EL (cell line): ENCODE measurements at regions not wholly inside any gene's neighbourhood (a gene's known extent, or its start where the extent isn't known, plus 50 kb on each side); places are given as distances from the start of the nearest gene placed in this dataset.

Experiments used
- DNase-seq: peaks from one replicate; pipeline ENCODE4 v3.0.0-alpha.2; 2016

- DNase-seq: no peak
Observed at GRCh38 chrX:68916891-68917290, 88.1 kb downstream of the EFNB1 start.

DNA sequence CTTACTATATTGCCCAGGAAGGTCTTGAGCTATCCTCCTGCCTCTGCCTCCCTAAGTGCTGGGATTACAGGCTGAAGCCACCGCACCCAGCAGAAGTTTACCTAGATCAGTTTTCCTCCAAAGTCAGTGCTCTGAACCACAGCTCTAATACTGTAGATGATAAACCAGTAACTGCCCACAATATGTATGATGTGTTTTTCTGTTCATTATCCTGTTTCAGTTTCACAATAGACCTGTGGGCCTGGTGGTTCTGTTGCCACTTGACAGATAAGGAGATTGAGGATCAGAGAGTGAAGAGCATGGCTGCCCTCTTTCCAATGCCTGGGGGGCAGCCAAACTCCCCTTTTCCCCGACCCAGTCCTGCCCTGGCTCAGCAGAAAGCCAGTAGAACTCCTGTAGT lies 87.0 kb downstream of the EFNB1 start:
- no peak for DNase-seq

DNA sequence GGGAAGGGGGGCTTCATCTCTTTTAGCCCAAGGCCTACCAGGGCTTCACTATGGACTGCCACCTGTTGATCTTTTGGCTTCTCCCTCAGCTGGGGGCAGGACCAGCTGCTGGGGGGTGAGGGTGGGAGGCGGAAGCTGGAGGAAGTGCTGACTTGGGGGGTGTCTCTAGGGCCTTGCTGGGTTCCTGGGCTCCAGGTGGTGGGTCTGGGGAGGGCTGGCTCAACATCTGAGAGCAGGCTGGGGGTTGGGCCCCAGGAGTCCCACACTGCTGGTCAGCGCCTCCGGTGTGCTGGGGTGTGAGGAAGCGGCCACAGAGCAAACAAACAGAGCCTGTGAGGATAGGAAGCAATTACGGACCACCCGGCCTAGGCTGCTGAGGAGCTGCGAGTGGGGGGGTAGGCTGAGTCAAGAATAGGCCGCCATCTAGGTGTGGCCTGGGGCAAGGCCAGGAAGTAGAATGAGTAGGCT lies 85.7 kb downstream of the EFNB1 start:
- no peak for DNase-seq

DNA sequence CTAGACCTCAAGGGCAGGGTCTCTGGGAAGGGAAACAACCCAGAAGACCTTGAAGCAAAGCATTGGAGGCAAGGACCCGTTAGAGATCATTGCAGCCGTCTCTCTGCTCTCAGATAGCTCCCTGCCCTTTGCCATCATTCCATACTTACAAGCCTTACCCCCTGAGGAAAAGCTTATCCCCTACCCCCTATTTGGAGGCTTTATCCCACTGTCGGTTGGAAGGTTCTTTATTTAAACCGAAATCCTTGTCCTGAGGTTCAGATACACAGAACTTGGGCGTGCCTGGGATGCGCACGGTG lies 84.4 kb downstream of the EFNB1 start:
- no peak for DNase-seq

- no peak for DNase-seq
Observed at GRCh38 chrX:68912113-68912512, 83.3 kb downstream of the EFNB1 start.

DNA sequence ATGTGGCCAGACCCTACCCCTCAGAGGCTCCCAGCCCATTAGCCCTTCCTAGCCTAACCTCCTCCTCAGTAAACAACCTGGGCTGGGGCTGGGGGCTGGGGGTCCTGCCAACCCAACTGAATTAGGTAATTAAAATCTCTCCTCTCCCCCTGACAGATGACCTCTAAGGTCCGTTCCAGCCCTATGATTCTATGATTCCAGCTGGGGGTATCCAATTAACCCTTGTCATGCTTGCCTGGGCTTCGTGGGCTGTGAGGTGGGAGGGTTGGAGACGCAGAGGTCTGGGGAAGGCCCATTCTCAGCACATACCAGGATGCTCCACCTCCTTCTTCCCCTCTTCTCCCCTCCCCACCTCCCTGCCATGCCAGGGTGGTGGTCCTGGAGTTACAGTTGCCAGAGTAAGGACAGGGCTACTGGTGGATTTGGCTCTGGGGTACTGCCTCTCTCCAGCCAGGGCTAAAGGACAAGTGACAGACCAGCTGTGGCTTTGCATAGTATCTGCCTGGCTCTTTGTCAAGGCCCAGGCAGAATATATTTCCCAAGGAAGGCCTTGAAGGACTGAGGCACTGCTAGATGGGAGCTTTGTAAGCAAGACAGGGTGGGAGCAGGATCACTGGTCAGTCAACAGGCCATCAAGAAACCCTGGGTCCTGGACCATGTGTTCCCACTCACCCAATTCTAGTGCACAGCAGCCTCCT lies 82.1 kb downstream of the EFNB1 start:
- no peak for DNase-seq

GRCh38 chrX:68909945-68910344 lies 81.1 kb downstream of the EFNB1 start:
- DNase-seq: no peak

DNA sequence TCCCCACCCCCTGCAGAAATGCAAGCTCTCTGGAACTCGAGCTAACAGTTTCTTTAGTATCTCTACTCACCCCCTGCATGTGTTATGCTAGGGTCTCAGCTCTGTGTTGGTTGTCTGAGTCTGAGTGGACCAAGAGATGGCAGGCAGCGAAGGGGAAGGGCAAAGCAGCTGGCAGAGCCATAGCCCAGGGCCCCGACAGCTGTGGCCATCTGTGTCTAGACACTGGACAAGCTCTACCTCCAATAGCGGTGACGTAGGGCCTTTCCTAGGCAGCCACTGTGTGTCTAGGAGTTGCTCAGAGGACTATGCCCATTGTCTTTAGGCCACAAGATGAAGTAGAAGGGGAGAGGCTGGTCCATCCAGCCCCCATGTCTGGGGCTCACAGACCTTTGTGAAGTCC lies 79.2 kb downstream of the EFNB1 start:
- no peak for DNase-seq

DNA sequence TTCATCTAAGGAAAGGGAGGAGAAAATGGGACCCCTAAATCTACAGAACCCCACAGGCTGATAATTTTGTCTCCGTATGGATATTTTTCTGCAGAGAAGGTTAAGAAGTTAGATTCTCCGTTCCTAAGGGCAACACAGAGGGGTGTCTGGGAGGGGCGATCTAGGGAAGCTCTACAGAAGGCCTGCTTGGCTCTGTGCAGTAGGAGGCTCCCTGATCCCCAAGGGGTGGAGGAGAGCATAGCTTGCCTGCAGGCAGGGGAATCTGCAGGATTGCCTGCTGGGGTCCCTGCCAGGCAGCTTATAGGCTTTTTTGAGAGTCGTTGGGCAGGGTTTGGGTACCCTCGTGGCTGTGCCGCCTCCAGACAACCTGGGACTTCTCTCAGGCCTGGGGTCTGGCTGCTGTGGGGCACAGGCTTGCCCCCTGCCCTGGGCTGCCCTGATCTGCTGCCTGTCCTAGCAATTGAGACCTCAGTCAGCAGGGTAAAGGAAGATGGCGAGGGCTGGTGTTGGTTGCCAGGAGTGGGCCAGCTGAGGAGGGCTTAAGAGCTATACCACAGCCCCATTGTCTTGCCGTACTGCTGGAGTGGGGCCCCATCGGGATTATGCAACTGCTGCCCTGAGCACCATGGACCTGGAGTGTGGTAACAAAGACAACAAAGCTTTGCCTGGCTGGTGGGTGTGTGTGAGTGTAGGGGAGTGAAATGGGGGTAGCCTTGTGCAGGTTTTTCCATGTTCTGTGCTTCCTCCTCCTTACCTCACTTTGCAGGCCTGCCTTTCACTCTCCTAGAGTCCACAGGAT lies 74.1 kb downstream of the EFNB1 start:
- DNase-seq: no peak

DNA sequence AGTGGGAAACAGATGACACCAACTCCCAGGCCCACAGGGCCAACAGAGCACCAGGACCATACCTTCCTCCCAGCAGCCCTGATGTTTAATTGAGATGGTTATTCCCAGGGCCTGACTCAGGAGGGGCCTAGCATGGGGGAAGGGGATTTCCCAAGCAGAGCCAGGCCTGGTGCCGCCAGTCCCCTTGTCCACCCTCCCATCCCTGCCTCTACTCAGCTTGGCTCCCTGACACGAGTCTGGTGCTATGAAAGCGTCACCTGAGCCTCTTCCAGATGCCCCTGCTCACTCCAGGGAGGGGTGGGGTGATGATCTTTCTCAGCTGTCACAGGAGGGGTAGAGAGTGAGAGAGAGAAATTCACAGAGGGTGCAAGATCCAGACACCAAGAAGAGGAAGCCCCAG lies 72.7 kb downstream of the EFNB1 start:
- DNase-seq: no peak

GRCh38 chrX:68898598-68898997 lies 69.8 kb downstream of the EFNB1 start:
- DNase-seq: no peak

DNA sequence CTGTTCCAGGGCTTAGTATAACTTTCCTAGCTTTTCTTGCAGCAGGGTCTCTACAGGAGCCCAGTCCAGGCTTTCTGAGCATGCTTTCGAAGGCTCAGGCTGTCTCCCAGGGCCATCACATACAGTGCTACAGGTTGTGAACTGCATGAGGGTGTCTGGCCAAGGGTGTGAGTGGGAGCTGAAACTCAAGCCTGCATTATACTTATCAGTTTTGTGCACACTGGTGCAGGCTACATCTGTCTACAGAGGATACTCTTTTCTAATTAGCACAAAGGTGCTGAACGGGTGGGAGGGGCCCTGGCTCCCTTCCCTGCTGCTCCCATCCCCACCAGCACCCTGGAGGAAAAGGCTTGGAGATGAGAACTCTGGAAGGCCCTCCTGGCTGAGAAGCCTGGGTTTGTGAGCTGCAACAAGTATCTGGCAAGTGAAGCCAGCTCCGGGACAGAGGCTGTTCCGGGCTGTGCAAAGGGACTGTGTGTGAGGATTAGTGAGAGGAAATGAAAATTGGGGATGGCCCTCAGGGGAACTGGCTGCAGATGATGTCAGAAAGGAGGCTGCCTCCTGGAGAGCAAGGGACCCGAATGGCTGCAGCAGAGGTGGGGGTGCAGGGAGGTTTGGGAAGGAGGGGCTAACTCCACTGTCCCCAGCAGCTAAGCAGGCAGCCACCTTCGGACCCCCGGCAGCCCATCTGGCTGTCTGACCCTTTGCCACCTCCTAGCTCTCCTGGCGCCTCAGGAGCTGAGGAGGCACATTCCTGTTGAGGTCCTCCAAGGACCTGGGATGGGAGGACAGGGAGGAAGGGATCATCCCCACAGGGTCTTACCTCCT lies 68.5 kb downstream of the EFNB1 start:
- DNase-seq: no peak

GRCh38 chrX:68896581-68896980 lies 67.8 kb downstream of the EFNB1 start:
- DNase-seq: no peak

GRCh38 chrX:68895778-68896177 lies 67.0 kb downstream of the EFNB1 start:
- DNase-seq: no peak

DNA sequence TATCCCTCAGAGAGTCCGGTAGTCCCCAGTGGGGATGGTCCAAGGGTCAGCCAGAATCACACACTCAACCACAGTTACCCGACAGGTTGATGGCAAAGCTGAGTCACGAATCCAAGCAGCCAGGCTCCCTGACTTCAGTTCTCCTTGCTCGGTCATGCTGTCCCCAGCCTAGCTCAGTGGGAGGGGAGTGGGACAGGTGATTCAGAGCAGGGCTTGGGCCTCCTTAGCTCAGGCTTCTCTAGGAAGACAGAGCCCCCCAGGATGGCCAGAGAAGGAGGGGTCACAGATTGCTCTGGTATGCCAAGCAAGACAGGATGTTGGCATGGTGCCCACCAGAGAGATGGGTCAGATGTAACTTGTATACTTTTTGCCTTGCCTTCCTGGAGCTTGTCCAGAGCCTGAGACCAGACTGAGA lies 66.5 kb downstream of the EFNB1 start:
- peak; percentile 4 for DNase-seq

- DNase-seq: no peak
Observed at GRCh38 chrX:68894513-68895340, 65.9 kb downstream of the EFNB1 start.

GRCh38 chrX:68894142-68894512 lies 65.3 kb downstream of the EFNB1 start:
- no peak for DNase-seq

GRCh38 chrX:68892651-68893050 lies 63.8 kb downstream of the EFNB1 start:
- no peak for DNase-seq

- no peak for DNase-seq
Observed at GRCh38 chrX:68892134-68892533, 63.3 kb downstream of the EFNB1 start.
